Thymus (tissue), 11 donors: ENCODE measurements at regions not wholly inside any gene's neighbourhood (a gene's known extent, or its start where the extent isn't known, plus 50 kb on each side); places are given as distances from the start of the nearest gene placed in this dataset.

Experiments
- DNase-seq, 9 donors: peaks; one replicate each; pipeline ENCODE4 v3.0.0-alpha.2; 2013; ENCODE audit warnings: low spot score in 9 of 9, low read depth in 6 of 9, missing footprints in 1 of 9
- H3K27ac ChIP-seq, 2 donors: one replicate each; pipeline ENCODE4 v1.5.1; 2013; ENCODE audit warnings: control low read depth in 1 of 2, low read depth in 1 of 2, low read length in 1 of 2, mild to moderate bottlenecking in 1 of 2, moderate library complexity in 1 of 2
- H3K27me3 ChIP-seq, 2 donors: one replicate each; pipeline ENCODE4 v1.5.1; 2013; ENCODE audit warnings: low read length in 1 of 2; ENCODE audit not compliant: control insufficient read depth in 2 of 2, insufficient read depth in 1 of 2
- H3K36me3 ChIP-seq, 2 donors: one replicate each; pipeline ENCODE4 v1.5.1; 2013; ENCODE audit warnings: low read length in 1 of 2, mild to moderate bottlenecking in 1 of 2, moderate library complexity in 1 of 2; ENCODE audit not compliant: control insufficient read depth in 2 of 2, insufficient read depth in 2 of 2
- H3K4me1 ChIP-seq, 2 donors: one replicate each; pipeline ENCODE4 v1.5.1; 2013; ENCODE audit warnings: low read length in 2 of 2; ENCODE audit not compliant: control insufficient read depth in 2 of 2, insufficient read depth in 2 of 2
- H3K4me3 ChIP-seq, 2 donors: one replicate each; pipeline ENCODE4 v1.5.1; 2013; ENCODE audit warnings: low read length in 2 of 2, control low read depth in 1 of 2, mild to moderate bottlenecking in 1 of 2
- H3K9me3 ChIP-seq, 2 donors: one replicate each; pipeline ENCODE4 v1.5.1; 2013; ENCODE audit warnings: low read length in 1 of 2, mild to moderate bottlenecking in 1 of 2; ENCODE audit not compliant: control insufficient read depth in 2 of 2, insufficient read depth in 1 of 2
- WGBS: extraction: QIAGEN DNeasy Blood & Tissue Kit; methylation state at CpG from one replicate; pipeline ENCODE4 v1.1.7; 2013; 5-methylcytosine and 5-hydroxymethylcytosine counted together
- donor health status: healthy.

- Histone ChIP-seq H3K4me1 (no peaks in the 10 kb centered on the region), H3K36me3 (no peaks in the 10 kb centered on the region), H3K4me3 (no peak overlapping the region), H3K9me3 (no peaks in the 10 kb centered on the region), H3K27me3 (no peaks in the 10 kb centered on the region), H3K27ac (no peak overlapping the region)
- DNase-seq = no peak
- 95% methylated on average over 1 of the region's 1 CpG for WGBS
Observed at GRCh38 chr1:80417671-80418070, 1383.1 kb upstream of the ADGRL2 start.

- Histone ChIP-seq H3K27me3 (no peaks in the 10 kb centered on the region), H3K9me3 (no peaks in the 10 kb centered on the region), H3K4me3 (no peak overlapping the region), H3K4me1 (no peaks in the 10 kb centered on the region), H3K27ac (no peak overlapping the region), H3K36me3 (no peaks in the 10 kb centered on the region)
- 90% methylated on average over 1 of the region's 1 CpG for WGBS
- DNase-seq = no peak
Observed at GRCh38 chr1:80413969-80414368, 1386.8 kb upstream of the ADGRL2 start.

- H3K4me3 ChIP-seq = no peak overlapping the region
- H3K4me1 ChIP-seq = no peaks in the 10 kb centered on the region
Observed at GRCh38 chr1:80410233-80410632, 1390.5 kb upstream of the ADGRL2 start.

GRCh38 chr1:80403471-80403893 is 1397.0 kb upstream of the ADGRL4 start:
- 92% methylated on average over 4 of the region's 4 CpGs for WGBS
- Histone ChIP-seq H3K4me1 (no peaks in the 10 kb centered on the region), H3K36me3 (no peaks in the 10 kb centered on the region), H3K27me3 (no peaks in the 10 kb centered on the region), H3K4me3 (no peak overlapping the region), H3K9me3 (no peaks in the 10 kb centered on the region), H3K27ac (no peak overlapping the region)
- DNase-seq = no peak

More at GRCh38 chr1:80410233-80410632, 1390.5 kb upstream of the ADGRL2 start:
- Histone ChIP-seq H3K9me3 (no peaks in the 10 kb centered on the region), H3K27ac (no peak overlapping the region), H3K27me3 (no peaks in the 10 kb centered on the region), H3K36me3 (no peaks in the 10 kb centered on the region)
- WGBS = 91% methylated on average over 4 of the region's 4 CpGs
- no peak for DNase-seq

GRCh38 chr1:80402625-80403024 is 1396.1 kb upstream of the ADGRL4 start:
- no peak for DNase-seq
- H3K36me3 ChIP-seq = no peaks in the 10 kb centered on the region
- no peaks in the 10 kb centered on the region for H3K27me3 ChIP-seq
- no peaks in the 10 kb centered on the region for H3K4me1 ChIP-seq
- 93% methylated on average over 3 of the region's 3 CpGs for WGBS
- H3K27ac ChIP-seq = no peak overlapping the region
- no peak overlapping the region for H3K4me3 ChIP-seq
- H3K9me3 ChIP-seq = no peaks in the 10 kb centered on the region

- 90% methylated on average over 1 of the region's 1 CpG for WGBS
- no peaks in the 10 kb centered on the region for H3K4me1 ChIP-seq
- H3K4me3 ChIP-seq = no peak overlapping the region
Observed at GRCh38 chr1:80401757-80402156, 1395.2 kb upstream of the ADGRL4 start.

GRCh38 chr1:80392529-80392928 is 1386.0 kb upstream of the ADGRL4 start:
- Histone ChIP-seq H3K4me1 (no peaks in the 10 kb centered on the region), H3K27me3 (no peaks in the 10 kb centered on the region), H3K27ac (no peak overlapping the region), H3K36me3 (no peaks in the 10 kb centered on the region), H3K4me3 (no peak overlapping the region), H3K9me3 (no peaks in the 10 kb centered on the region)
- 73% methylated on average over 3 of the region's 3 CpGs for WGBS
- DNase-seq = no peak

More at GRCh38 chr1:80401757-80402156, 1395.2 kb upstream of the ADGRL4 start:
- no peak for DNase-seq
- Histone ChIP-seq H3K27me3 (no peaks in the 10 kb centered on the region), H3K27ac (no peak overlapping the region), H3K9me3 (no peaks in the 10 kb centered on the region), H3K36me3 (no peaks in the 10 kb centered on the region)

GRCh38 chr1:80385650-80386049 is 1379.1 kb upstream of the ADGRL4 start:
- DNase-seq = no peak
- Histone ChIP-seq H3K9me3 (peaks cover 0 to 4% of the 10 kb centered on the region in 2 donors), H3K27ac (no peak overlapping the region), H3K36me3 (no peaks in the 10 kb centered on the region), H3K27me3 (no peaks in the 10 kb centered on the region), H3K4me1 (no peaks in the 10 kb centered on the region), H3K4me3 (no peak overlapping the region)

- no peak for DNase-seq
- no peaks in the 10 kb centered on the region for H3K4me1 ChIP-seq
- H3K4me3 ChIP-seq = no peak overlapping the region
- H3K27ac ChIP-seq = no peak overlapping the region
- no peaks in the 10 kb centered on the region for H3K27me3 ChIP-seq
- peaks cover 0 to 4% of the 10 kb centered on the region in 2 donors for H3K9me3 ChIP-seq
- no peaks in the 10 kb centered on the region for H3K36me3 ChIP-seq
Observed at GRCh38 chr1:80384959-80385358, 1378.4 kb upstream of the ADGRL4 start.
